ENCODE measurements at regions not wholly inside any gene's neighbourhood (a gene's known extent, or its start where the extent isn't known, plus 50 kb on each side); places are given as distances from the start of the nearest gene placed in this dataset.
"Not testable (repeated sequence)": the region's sequence is repeated elsewhere in the genome, so short reads cannot be mapped to it uniquely, and the experiment has no call there.

- DNase-seq: no peak
Observed at GRCh38 chrX:12060489-12061260, 77.6 kb upstream of the FRMPD4 start.

GRCh38 chrX:12065251-12065650 lies 73.0 kb upstream of the FRMPD4 start:
- DNase-seq: peak; percentile 29

GRCh38 chrX:12076046-12076445 lies 62.2 kb upstream of the FRMPD4 start:
- no peak for DNase-seq

- DNase-seq: peak; percentile 30
Observed at GRCh38 chrX:12080265-12080664, 58.0 kb upstream of the FRMPD4 start.

GRCh38 chrX:12082959-12083358 lies 55.3 kb upstream of the FRMPD4 start:
- DNase-seq: not testable (repeated sequence)
